GM19468 (cell line): ENCODE measurements at regions not wholly inside any gene's neighbourhood (a gene's known extent, or its start where the extent isn't known, plus 50 kb on each side); places are given as distances from the start of the nearest gene placed in this dataset.

Experiments used
- ATAC-seq: cut with Tn5 transposase; IDR thresholded peaks from one replicate; pipeline ENCODE4 v1.9.1; 2021; ENCODE audit warnings: mild to moderate bottlenecking, moderate library complexity, moderate number of reproducible peaks; ENCODE audit not compliant: unreplicated experiment; ENCODE audit errors: extremely low read depth

GRCh38 chr4:145348291-145348690 lies 133.4 kb upstream of the SMAD1 start:
- no peak for ATAC-seq

DNA sequence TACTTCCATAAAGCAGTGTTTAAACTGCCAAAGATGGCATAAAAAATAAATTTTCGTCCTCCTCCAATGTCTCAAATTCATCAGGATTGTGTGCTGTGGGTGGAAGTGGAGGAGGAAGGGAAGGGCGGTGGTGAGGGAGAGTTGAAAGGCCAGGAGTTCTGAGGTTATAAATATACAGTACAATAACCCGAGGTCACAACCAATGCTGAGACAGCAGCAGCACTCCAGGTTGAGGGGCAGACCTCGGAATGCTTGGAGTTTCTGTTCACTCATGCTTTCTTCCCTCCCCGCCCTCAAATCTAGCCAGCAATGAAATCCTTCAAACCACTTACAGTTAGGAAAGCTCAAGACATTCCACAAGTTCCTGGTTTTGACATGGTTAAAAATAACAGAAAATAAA lies 134.0 kb upstream of the SMAD1 start:
- no peak for ATAC-seq

DNA sequence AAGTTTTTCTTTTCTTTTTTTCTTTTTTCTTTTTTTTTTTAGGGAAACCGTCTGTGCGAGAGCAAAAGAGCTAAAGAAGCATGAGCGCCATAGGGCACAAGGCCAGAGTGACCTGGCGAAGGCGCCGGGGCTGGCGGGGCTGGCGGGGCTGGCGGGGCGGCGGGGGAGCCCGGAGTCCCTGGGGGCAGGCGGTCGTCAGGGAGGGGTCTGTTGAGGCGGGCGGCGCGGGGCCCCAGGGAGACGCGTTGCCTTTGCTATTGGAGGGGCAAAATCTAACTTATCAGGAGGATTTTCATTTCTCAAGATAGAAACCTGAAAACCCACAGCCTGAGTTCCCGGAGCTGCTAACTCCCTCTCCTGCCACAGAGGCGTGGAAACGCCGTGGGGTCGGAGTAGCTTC lies 135.6 kb upstream of the SMAD1 start:
- ATAC-seq, result no peak

DNA sequence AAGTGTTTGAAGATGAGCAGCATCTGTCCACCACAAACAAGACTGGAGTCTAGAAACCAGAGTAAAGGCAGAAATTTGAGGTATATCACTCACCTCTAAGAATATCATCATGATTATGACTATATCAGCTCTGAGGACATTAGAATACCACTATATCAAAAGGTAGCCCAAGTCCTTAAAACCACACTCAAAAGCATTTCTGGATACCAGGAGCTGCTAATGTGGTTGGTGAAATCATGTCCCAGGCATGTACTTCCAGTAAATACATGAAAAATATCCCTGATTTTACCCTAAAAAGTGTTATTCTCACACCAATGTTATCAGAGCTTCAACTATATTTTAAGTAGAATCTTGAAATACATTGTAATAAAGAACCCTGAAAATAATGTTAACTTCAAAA lies 136.3 kb upstream of the SMAD1 start:
- ATAC-seq, result no peak

- no peak for ATAC-seq
Observed at GRCh38 chr4:145341381-145341780, 140.3 kb upstream of the SMAD1 start.

DNA sequence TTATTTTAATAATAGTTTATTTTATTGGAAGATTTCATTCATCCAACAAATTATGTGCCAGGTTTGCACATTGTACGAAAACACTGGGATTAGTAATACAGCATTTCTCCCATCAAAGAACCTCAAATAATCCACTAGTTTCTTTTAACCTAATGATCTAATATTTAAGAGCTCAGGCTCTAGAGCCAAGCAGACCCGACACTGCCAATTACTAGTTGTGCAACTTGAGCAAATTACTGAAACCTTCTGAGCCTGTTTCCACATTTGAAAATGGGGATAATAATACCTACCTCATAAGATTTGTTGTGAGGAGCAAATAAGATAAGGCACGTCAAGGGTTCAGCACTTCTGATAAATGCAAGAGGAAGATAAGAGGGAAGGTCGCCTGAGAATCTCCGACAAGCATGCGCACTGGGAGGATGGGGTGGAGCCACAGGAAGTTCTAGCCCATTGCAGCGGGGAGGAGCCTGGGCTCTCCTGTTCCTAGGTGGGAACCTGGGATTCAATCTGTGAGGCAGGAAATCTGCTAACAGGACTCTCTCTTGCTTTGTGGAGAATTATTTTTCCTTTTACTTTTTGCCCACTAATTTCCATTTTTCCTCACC lies 141.5 kb upstream of the SMAD1 start:
- no peak for ATAC-seq

DNA sequence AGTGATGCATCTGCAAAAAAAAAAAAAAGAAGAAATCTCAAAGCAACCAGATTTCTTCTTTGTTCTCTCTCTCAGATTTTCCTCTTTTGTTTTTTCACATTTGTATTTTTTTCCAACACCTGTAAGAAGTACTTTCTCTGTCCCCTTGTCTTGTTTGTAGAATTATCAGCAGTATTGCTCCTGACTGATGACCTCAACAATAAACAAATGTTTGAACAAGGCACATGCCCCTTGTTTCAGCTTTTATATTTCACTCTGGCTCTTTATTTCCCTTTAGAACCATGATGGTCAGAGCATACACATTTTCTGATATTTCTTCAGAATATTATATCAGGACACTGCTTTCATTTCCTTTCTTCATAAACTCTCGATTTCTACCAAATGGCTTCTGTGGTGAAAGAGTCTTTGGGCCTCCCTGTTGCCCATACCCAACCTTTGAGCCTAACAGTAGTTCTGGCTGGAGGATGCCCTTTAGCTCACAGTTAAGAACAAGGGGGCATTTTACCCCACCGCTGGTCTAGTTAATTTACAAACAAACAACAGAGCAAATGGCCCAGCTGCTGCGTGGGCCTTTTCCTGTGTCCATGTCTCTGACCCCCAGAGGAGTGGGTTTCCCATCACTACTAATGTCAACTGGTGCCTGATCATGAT lies 142.5 kb upstream of the SMAD1 start:
- no peak for ATAC-seq

GRCh38 chr4:145338568-145338967 lies 143.1 kb upstream of the SMAD1 start:
- no peak for ATAC-seq

GRCh38 chr4:145337391-145337790 lies 144.3 kb upstream of the SMAD1 start:
- ATAC-seq, result no peak

DNA sequence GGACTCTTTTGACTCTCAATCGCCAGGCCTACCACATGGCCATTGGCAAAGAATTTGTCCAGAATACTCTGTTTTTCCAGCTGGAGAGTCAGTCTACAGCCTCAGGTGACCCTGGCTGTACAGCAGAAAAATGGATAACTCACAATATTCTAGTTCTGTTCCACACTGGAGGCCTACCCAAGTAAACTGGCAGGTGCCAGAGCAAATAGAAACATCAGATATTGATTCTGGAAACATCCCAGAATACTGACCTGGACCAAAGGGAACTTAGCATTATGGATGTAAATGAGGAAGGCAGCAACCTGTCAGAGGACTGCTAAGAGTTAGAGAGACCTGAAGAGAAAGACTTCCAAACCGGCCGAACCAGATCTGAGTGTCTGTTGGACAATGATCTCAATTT lies 147.9 kb upstream of the SMAD1 start:
- ATAC-seq, result no peak

- ATAC-seq, result no peak
Observed at GRCh38 chr4:145326491-145326890, 146.1 kb upstream of the OTUD4 start.

GRCh38 chr4:145324161-145324560 lies 143.8 kb upstream of the OTUD4 start:
- no peak for ATAC-seq

DNA sequence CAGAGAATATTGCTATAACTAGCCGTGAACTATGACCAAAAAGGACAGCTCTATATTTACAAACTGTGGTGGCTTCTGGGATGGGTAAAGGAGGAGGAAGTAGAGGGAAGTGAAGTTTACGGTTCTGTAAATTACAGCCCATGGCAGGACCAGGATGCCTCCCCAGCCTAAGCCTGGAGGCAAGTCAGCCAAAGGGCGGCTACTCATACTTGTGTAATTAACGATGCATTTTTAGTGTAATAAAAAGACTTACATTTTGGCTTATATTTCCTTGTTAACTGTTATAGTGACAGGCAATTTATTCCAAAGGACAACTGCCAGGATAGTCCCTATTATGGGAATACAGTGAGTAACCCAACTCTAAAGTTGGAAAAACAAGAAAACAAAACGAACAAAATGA lies 139.9 kb upstream of the OTUD4 start:
- ATAC-seq, result no peak

DNA sequence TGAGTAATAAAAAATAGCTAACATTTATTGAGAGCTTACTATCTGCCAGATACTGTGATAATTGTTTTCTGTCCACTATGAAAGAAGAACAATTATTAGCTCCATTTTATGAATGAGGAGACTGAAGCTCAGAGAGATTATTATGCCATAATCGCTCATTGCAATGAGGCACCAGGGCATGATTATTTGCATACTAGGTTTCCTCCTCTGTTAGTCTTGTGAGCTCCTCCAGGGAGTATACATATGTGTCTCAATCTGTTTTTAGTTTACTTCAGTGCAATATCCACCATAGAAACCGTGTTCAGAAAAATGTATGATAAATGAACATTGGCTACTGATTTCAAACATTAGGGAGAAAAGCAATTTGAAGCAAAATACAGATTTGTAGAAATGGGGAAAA lies 139.4 kb upstream of the OTUD4 start:
- no peak for ATAC-seq

DNA sequence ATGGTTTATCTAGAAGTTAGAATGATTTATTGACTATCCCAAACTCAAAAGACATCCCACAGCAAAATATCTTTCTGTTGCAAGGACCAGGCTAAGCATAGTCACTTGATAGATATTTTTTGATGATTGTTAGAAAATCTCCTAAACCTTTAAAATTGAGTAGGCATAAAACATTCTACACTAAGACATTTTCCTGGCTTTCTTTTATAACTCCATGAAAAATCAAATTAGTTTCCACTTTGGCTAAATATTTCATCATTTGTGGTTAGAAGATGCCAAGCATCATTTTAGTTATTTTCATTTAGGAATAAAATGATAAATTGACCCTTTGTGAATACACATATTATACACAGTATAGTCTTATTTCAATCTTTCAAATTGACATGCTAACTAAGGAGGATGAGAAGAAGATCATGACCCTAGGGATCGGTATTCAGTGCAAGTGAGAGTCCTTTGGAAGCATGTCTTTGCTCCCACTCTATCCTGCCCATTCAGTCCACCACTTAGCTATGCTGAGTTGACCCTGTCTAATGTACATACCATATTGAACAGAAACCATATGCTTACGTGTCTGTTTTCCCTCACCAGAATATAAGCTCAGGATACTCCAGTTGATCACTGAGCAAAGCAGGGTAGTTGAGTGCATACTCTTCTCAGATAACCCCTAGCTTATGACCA lies 136.6 kb upstream of the OTUD4 start:
- ATAC-seq, result no peak

GRCh38 chr4:145315811-145316225 lies 135.4 kb upstream of the OTUD4 start:
- ATAC-seq, result no peak

DNA sequence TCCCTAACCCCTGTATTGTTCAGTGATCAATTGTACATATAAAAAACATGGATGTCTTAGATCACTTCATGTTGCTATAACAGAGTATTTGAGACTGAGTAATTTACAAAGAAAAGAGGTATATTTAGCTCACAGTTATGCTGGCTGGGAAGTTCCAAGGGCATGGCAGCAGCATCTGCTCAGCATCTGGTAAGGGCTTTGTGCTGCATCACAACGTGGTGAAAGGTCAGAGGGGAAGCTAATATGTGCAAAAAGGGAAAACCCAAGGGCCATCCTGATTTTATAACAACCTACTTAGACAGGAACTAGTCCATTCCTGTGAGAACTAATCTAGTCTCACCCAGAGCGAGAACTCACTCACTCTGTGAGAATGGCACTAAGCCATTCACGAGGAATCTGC lies 128.2 kb upstream of the OTUD4 start:
- no peak for ATAC-seq

- ATAC-seq, result no peak
Observed at GRCh38 chr4:145307763-145308430, 127.5 kb upstream of the OTUD4 start.

DNA sequence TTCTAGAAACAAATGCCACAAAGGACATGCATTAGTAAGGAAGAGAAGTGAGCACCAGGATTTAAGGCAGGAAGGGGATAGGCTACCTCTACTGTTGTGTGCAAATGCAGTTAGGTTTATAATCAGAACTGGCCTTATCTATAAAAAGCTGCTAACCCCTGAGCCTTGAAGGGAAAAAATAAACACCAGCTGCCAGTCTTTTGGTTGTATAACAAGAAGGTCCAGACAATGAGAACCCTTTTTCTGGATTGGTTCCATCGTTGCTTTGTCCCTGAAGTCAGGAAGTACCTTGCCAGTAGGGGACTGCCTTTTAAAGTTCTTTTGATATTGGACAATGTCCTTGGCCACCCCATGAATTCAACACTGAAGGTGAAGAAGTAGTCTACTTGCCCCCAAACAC lies 126.7 kb upstream of the OTUD4 start:
- no peak for ATAC-seq

DNA sequence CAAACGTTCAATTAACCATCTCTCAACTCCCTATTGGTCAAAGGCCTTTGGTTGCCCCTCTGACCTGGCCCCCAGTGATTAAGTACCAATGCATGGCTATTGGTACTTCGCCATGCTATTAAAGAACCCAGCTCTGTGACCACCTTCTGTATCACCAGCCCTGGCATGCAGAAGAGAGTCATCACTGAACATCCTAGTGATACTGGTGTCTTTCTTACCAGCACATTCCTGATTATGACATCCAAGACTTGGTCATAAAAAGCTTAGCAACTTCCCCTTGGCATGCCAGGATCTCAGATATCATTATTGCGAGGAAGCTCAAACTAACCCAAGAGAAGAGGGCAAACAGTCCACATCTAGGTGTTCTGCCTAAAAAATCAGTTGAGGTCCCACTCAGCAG lies 122.3 kb upstream of the OTUD4 start:
- no peak for ATAC-seq

GRCh38 chr4:145301386-145302080 lies 121.1 kb upstream of the OTUD4 start:
- ATAC-seq, result no peak
